HG02870 (cell line): ENCODE measurements at regions not wholly inside any gene's neighbourhood (a gene's known extent, or its start where the extent isn't known, plus 50 kb on each side); places are given as distances from the start of the nearest gene placed in this dataset.

Experiments used
- ATAC-seq: cut with Tn5 transposase; IDR thresholded peaks from one replicate; pipeline ENCODE4 v1.9.1; 2021; ENCODE audit warnings: mild to moderate bottlenecking, moderate library complexity; ENCODE audit not compliant: unreplicated experiment

GRCh38 chr18:44046376-44046975 is 634.2 kb upstream of the SETBP1 start:
- ATAC-seq, result no peak

GRCh38 chr18:44047585-44047984 is 633.1 kb upstream of the SETBP1 start:
- no peak for ATAC-seq

- ATAC-seq, result no peak
Observed at GRCh38 chr18:44048435-44048834, 632.3 kb upstream of the SETBP1 start.

- ATAC-seq, result no peak
Observed at GRCh38 chr18:44048846-44049245, 631.8 kb upstream of the SETBP1 start.

GRCh38 chr18:44051026-44051425 is 629.7 kb upstream of the SETBP1 start:
- no peak for ATAC-seq

- peak; percentile 91 for ATAC-seq
Observed at GRCh38 chr18:44054514-44054913, 626.2 kb upstream of the SETBP1 start.

GRCh38 chr18:44060197-44060596 is 620.5 kb upstream of the SETBP1 start:
- no peak for ATAC-seq

- no peak for ATAC-seq
Observed at GRCh38 chr18:44061438-44061837, 619.2 kb upstream of the SETBP1 start.

- ATAC-seq, result peak; percentile 79
Observed at GRCh38 chr18:44062345-44062744, 618.3 kb upstream of the SETBP1 start.

- no peak for ATAC-seq
Observed at GRCh38 chr18:44065206-44065605, 615.5 kb upstream of the SETBP1 start.

- no peak for ATAC-seq
Observed at GRCh38 chr18:44066541-44066940, 614.1 kb upstream of the SETBP1 start.

- ATAC-seq, result no peak
Observed at GRCh38 chr18:44067186-44067585, 613.5 kb upstream of the SETBP1 start.

- no peak for ATAC-seq
Observed at GRCh38 chr18:44075038-44075437, 605.6 kb upstream of the SETBP1 start.

- ATAC-seq, result no peak
Observed at GRCh38 chr18:44079606-44080005, 601.1 kb upstream of the SETBP1 start.

- ATAC-seq, result no peak
Observed at GRCh38 chr18:44080054-44080453, 600.6 kb upstream of the SETBP1 start.

GRCh38 chr18:44089732-44090131 is 591.0 kb upstream of the SETBP1 start:
- ATAC-seq, result no peak

- ATAC-seq, result no peak
Observed at GRCh38 chr18:44090453-44090852, 590.2 kb upstream of the SETBP1 start.

- ATAC-seq, result no peak
Observed at GRCh38 chr18:44093253-44093652, 587.4 kb upstream of the SETBP1 start.

GRCh38 chr18:44096016-44096415 is 584.7 kb upstream of the SETBP1 start:
- no peak for ATAC-seq

- ATAC-seq, result peak; percentile 61
Observed at GRCh38 chr18:44098551-44099098, 582.1 kb upstream of the SETBP1 start.

GRCh38 chr18:44107187-44107586 is 573.5 kb upstream of the SETBP1 start:
- ATAC-seq, result no peak

GRCh38 chr18:44111337-44111736 is 569.4 kb upstream of the SETBP1 start:
- ATAC-seq, result no peak

- no peak for ATAC-seq
Observed at GRCh38 chr18:44117821-44118220, 562.9 kb upstream of the SETBP1 start.
